Natural killer cell (primary cell): ENCODE measurements at regions not wholly inside any gene's neighbourhood (a gene's known extent, or its start where the extent isn't known, plus 50 kb on each side); places are given as distances from the start of the nearest gene placed in this dataset.

Experiments used
- ATAC-seq, 3 donors: fragments of 150-1000 bp in 2 of 3; fragments of 200-7000 bp in 1 of 3; cut with Tn5 transposase; 1 replicate in 1 of 3; 2 replicates in 2 of 3; pipeline ENCODE4 v1.10.0; 2021; ENCODE audit warnings: mild to moderate bottlenecking in 2 of 3, moderate library complexity in 2 of 3
- DNase-seq, 2 donors: peaks; one replicate each; pipeline versions ENCODE4 v3.0.0 to v3.0.0-alpha.2; 2013 to 2021; ENCODE audit warnings: mixed read lengths in 1 of 2
- H3K27ac ChIP-seq: one replicate; pipeline ENCODE4 v1.5.1; 2013; ENCODE audit warnings: mild to moderate bottlenecking, low read length
- H3K27me3 ChIP-seq: one replicate; pipeline ENCODE4 v1.6.1; 2013; ENCODE audit warnings: low read length; ENCODE audit not compliant: control insufficient read depth, insufficient read depth
- H3K36me3 ChIP-seq: one replicate; pipeline ENCODE4 v1.6.1; 2013; ENCODE audit warnings: low read length; ENCODE audit not compliant: control insufficient read depth, insufficient read depth
- H3K4me1 ChIP-seq: one replicate; pipeline ENCODE4 v1.6.1; 2013; ENCODE audit warnings: low read length; ENCODE audit not compliant: control insufficient read depth, insufficient read depth
- H3K4me3 ChIP-seq: one replicate; pipeline ENCODE4 v1.5.1; 2013; ENCODE audit warnings: low read length
- H3K9me3 ChIP-seq: one replicate; pipeline ENCODE4 v1.6.1; 2013; ENCODE audit warnings: low read length; ENCODE audit not compliant: control insufficient read depth, insufficient read depth
- H3K27ac Mint-ChIP-seq, 2 donors: one replicate each; pipeline ENCODE4 v1.8.0; 2022; ENCODE audit warnings: mild to moderate bottlenecking in 2 of 2, mixed read lengths in 2 of 2, moderate library complexity in 1 of 2
- H3K27me3 Mint-ChIP-seq, 2 donors: one replicate each; pipeline ENCODE4 v1.8.0; 2022; ENCODE audit warnings: low read depth in 2 of 2, mixed read lengths in 2 of 2
- H3K36me3 Mint-ChIP-seq: one replicate; pipeline ENCODE4 v1.8.0; 2022; ENCODE audit warnings: mixed read lengths
- H3K4me1 Mint-ChIP-seq, 2 donors: one replicate each; pipeline ENCODE4 v1.8.0; 2022; ENCODE audit warnings: mixed read lengths in 2 of 2
- H3K4me3 Mint-ChIP-seq: one replicate; pipeline ENCODE4 v1.8.0; 2022; ENCODE audit warnings: mild to moderate bottlenecking, moderate library complexity, mixed read lengths
- H3K9me3 Mint-ChIP-seq, 2 donors: one replicate each; pipeline ENCODE4 v1.8.0; 2022; ENCODE audit warnings: mixed read lengths in 2 of 2
- CTCF ChIP-seq: fragments of 200-600 bp; IDR thresholded peaks from one replicate; pipeline ENCODE4 v1.8.0; 2022; ENCODE audit warnings: antibody characterized with exemption
- WGBS: methylation state at CpG from one replicate; pipeline ENCODE4 v1.1.7; 2013; ENCODE audit warnings: missing lambda C conversion rate; ENCODE audit not compliant: insufficient coverage; 5-methylcytosine and 5-hydroxymethylcytosine counted together
- intact Hi-C: fragments of 100-400 bp; cut with micrococcal nuclease; formaldehyde crosslinking; loops from one replicate; pipeline ENCODE4 v1.14.2; 2022

DNA sequence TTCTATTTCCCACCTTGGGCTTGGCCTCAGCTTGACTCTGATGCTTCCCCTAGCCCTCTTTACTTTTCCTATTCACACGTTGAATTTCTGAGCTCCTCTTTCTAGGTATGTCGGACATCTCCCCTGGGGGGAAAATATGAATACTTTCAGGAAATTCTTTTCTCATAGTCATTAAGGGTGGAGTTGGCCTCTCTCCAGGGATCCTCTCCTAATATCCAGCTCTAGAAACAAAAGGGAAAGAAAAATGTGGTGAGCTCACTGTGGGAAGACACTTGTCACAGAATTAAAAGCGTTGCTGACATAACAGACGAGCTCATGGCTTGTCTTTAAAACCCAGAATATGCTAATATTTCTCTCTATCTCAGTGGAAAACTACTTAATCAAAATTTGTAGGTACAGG, 132.7 kb upstream of the MEX3C start:
- Histone ChIP-seq H3K9me3 (no peaks in the 10 kb centered on the region), H3K27ac (no peak overlapping the region), H3K4me3 (no peak overlapping the region), H3K27me3 (no peaks in the 10 kb centered on the region), H3K36me3 (no peaks in the 10 kb centered on the region), H3K4me1 (no peaks in the 10 kb centered on the region)
- H3K36me3 Mint-ChIP-seq = no peaks in the 10 kb centered on the region
- H3K27me3 Mint-ChIP-seq = no peaks in the 10 kb centered on the region
- DNase-seq (no peak), ATAC-seq (no peak)
- no peaks in the 10 kb centered on the region for H3K9me3 Mint-ChIP-seq
- no peak overlapping the region for H3K27ac Mint-ChIP-seq
- no peak overlapping the region for H3K4me3 Mint-ChIP-seq
- intact Hi-C loops = no loop called here
- TF ChIP-seq CTCF = no peak
- 60% methylated on average over 1 of the region's 4 CpGs for WGBS
- H3K4me1 Mint-ChIP-seq = no peaks in the 10 kb centered on the region

GRCh38 chr18:51330739-51331138, 133.3 kb upstream of the MEX3C start:
- no peak for TF ChIP-seq CTCF
- 38% methylated on average over 5 of the region's 5 CpGs for WGBS
- ATAC-seq (no peak), DNase-seq (no peak)
- Histone ChIP-seq H3K36me3 (no peaks in the 10 kb centered on the region), H3K4me1 (no peaks in the 10 kb centered on the region), H3K9me3 (no peaks in the 10 kb centered on the region), H3K4me3 (no peak overlapping the region), H3K27me3 (no peaks in the 10 kb centered on the region), H3K27ac (no peak overlapping the region)
- no peak overlapping the region for H3K4me3 Mint-ChIP-seq
- H3K27ac Mint-ChIP-seq = no peak overlapping the region
- H3K9me3 Mint-ChIP-seq = no peaks in the 10 kb centered on the region
- H3K36me3 Mint-ChIP-seq = no peaks in the 10 kb centered on the region
- H3K27me3 Mint-ChIP-seq = no peaks in the 10 kb centered on the region
- intact Hi-C loops = no loop called here
- H3K4me1 Mint-ChIP-seq = no peaks in the 10 kb centered on the region

- no peak for DNase-seq
- ATAC-seq = no peak
- no peaks in the 10 kb centered on the region for H3K4me1 ChIP-seq
- H3K4me3 Mint-ChIP-seq = no peak overlapping the region
- H3K27ac ChIP-seq = no peak overlapping the region
- peaks cover 14 to 17% of the 10 kb centered on the region in 2 donors for H3K27me3 Mint-ChIP-seq
- intact Hi-C loops = no loop called here
- H3K27me3 ChIP-seq = peaks cover 2% of the 10 kb centered on the region
- H3K4me3 ChIP-seq = no peak overlapping the region
- H3K9me3 ChIP-seq = no peaks in the 10 kb centered on the region
- H3K4me1 Mint-ChIP-seq = peaks cover 4 to 5% of the 10 kb centered on the region in 2 donors
- 58% methylated on average over 2 of the region's 2 CpGs for WGBS
- no peak for TF ChIP-seq CTCF
- no peak overlapping the region for H3K27ac Mint-ChIP-seq
- H3K36me3 ChIP-seq = no peaks in the 10 kb centered on the region
- no peaks in the 10 kb centered on the region for H3K9me3 Mint-ChIP-seq
- no peaks in the 10 kb centered on the region for H3K36me3 Mint-ChIP-seq
These were observed 139.9 kb upstream of the MEX3C start for GRCh38 chr18:51337406-51337805.

- WGBS = 95% methylated on average over 2 of the region's 2 CpGs
- H3K36me3 ChIP-seq = no peaks in the 10 kb centered on the region
- ATAC-seq (no peak), DNase-seq (no peak)
- H3K4me3 ChIP-seq = no peak overlapping the region
- no peak overlapping the region for H3K27ac ChIP-seq
- H3K4me1 Mint-ChIP-seq = peaks cover 4 to 5% of the 10 kb centered on the region in 2 donors
- H3K4me1 ChIP-seq = no peaks in the 10 kb centered on the region
- H3K27ac Mint-ChIP-seq = no peak overlapping the region
- no peaks in the 10 kb centered on the region for H3K9me3 ChIP-seq
- intact Hi-C loops = no loop called here
- H3K9me3 Mint-ChIP-seq = no peaks in the 10 kb centered on the region
- no peak overlapping the region for H3K4me3 Mint-ChIP-seq
- H3K27me3 ChIP-seq = peaks cover 2% of the 10 kb centered on the region
- H3K27me3 Mint-ChIP-seq = peaks cover 14 to 17% of the 10 kb centered on the region in 2 donors
- no peaks in the 10 kb centered on the region for H3K36me3 Mint-ChIP-seq
- TF ChIP-seq CTCF = no peak
These were observed 142.4 kb upstream of the MEX3C start for GRCh38 chr18:51339856-51340255.
